Mesendoderm (in vitro differentiated cells): ENCODE measurements at regions not wholly inside any gene's neighbourhood (a gene's known extent, or its start where the extent isn't known, plus 50 kb on each side); places are given as distances from the start of the nearest gene placed in this dataset.

Experiments
- DNase-seq: peaks from one replicate; pipeline ENCODE4 v3.0.0; 2013
- H2AK5ac ChIP-seq: 2 replicates; pipeline ENCODE4 v1.6.1; 2013; ENCODE audit warnings: low read length, inconsistent platforms
- H2BK120ac ChIP-seq: 2 replicates; pipeline ENCODE4 v1.6.1; 2013; ENCODE audit warnings: low read depth, mild to moderate bottlenecking, low read length, moderate library complexity, mixed read lengths
- H2BK15ac ChIP-seq: replicated peaks from 2 replicates; pipeline ENCODE4 v1.6.1; 2013; ENCODE audit warnings: low read depth, mild to moderate bottlenecking, moderate library complexity
- H2BK5ac ChIP-seq: 2 replicates; pipeline ENCODE4 v1.6.1; 2013; ENCODE audit warnings: low read length, inconsistent platforms
- H3K18ac ChIP-seq: 2 replicates; pipeline ENCODE4 v1.6.1; 2013; ENCODE audit warnings: mild to moderate bottlenecking, low read length, mixed read lengths
- H3K23ac ChIP-seq: one replicate; pipeline ENCODE4 v1.6.1; 2013; ENCODE audit warnings: low read length
- H3K27ac ChIP-seq: 2 replicates; pipeline ENCODE4 v1.5.1; 2013; ENCODE audit warnings: low read depth, mild to moderate bottlenecking, inconsistent platforms, low read length, moderate library complexity
- H3K27me3 ChIP-seq: 2 replicates; pipeline ENCODE4 v1.6.1; 2013; ENCODE audit warnings: low read length, control low read depth, mild to moderate bottlenecking, inconsistent platforms; ENCODE audit not compliant: insufficient read depth, poor library complexity
- H3K36me3 ChIP-seq: 2 replicates; pipeline ENCODE4 v1.6.1; 2013; ENCODE audit warnings: low read length, inconsistent platforms; ENCODE audit not compliant: control insufficient read depth, insufficient read depth
- H3K4ac ChIP-seq: one replicate; pipeline ENCODE4 v1.6.1; 2013; ENCODE audit warnings: low read depth, mild to moderate bottlenecking, low read length, moderate library complexity
- H3K4me1 ChIP-seq: 2 replicates; pipeline ENCODE4 v1.6.1; 2013; ENCODE audit warnings: low read depth, low read length, inconsistent platforms; ENCODE audit not compliant: control insufficient read depth
- H3K4me2 ChIP-seq: 2 replicates; pipeline ENCODE4 v1.6.1; 2013; ENCODE audit warnings: low read length
- H3K4me3 ChIP-seq: 2 replicates; pipeline ENCODE4 v1.5.1; 2013; ENCODE audit warnings: mild to moderate bottlenecking, low read length
- H3K56ac ChIP-seq: one replicate; pipeline ENCODE4 v1.6.1; 2013; ENCODE audit warnings: low read length
- H3K79me1 ChIP-seq: 2 replicates; pipeline ENCODE4 v1.6.1; 2013; ENCODE audit warnings: low read length, inconsistent platforms
- H3K79me2 ChIP-seq: 2 replicates; pipeline ENCODE4 v1.6.1; 2013; ENCODE audit warnings: mild to moderate bottlenecking, low read length; ENCODE audit not compliant: control insufficient read depth, insufficient read depth
- H3K9ac ChIP-seq: 2 replicates; pipeline ENCODE4 v1.6.1; 2013; ENCODE audit warnings: low read length, inconsistent platforms
- H4K5ac ChIP-seq: one replicate; pipeline ENCODE4 v1.6.1; 2013; ENCODE audit warnings: low read length
- H4K8ac ChIP-seq: one replicate; pipeline ENCODE4 v1.6.1; 2013; ENCODE audit warnings: low read depth, mild to moderate bottlenecking, control low read depth, low read length, moderate library complexity
- WGBS: extraction: QIAGEN DNeasy Blood & Tissue Kit; methylation state at CpG from one replicate; pipeline ENCODE4 v1.1.7; 2013; ENCODE audit warnings: low lambda C conversion rate, missing lambda C conversion rate; ENCODE audit not compliant: insufficient coverage; ENCODE audit errors: extremely low coverage; 5-methylcytosine and 5-hydroxymethylcytosine counted together

DNA sequence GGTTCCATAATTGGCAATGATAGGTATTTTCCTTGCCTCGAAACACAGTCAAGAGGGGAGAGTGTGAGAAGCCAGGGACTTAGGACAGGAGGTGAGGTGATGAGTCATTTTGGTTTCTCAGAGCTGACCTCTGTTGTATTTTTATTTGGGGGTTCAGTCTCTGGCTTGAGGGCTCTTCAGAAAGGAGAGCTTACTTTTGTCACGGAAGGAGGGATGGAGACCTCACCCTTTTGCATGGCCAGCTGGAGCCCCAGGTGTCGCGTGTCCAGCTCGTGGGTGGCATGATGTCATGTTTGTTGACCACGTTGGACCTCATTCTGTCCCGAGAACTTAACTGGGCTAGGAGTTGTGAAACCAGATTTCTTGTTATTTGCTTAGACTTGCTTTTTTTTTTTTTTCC lies 293.9 kb downstream of the QKI start:
- Histone ChIP-seq H4K8ac (no peak overlapping the region), H3K9ac (no peak overlapping the region), H2AK5ac (no peak overlapping the region), H3K27me3 (no peaks in the 10 kb centered on the region), H3K79me1 (no peaks in the 10 kb centered on the region), H2BK15ac (no peak overlapping the region), H2BK5ac (no peak overlapping the region), H3K79me2 (no peaks in the 10 kb centered on the region), H3K23ac (no peak overlapping the region), H3K27ac (no peak overlapping the region), H3K4ac (no peak overlapping the region), H3K4me1 (no peaks in the 10 kb centered on the region), H3K4me3 (no peak overlapping the region), H3K4me2 (no peak overlapping the region), H3K18ac (no peak overlapping the region), H2BK120ac (no peak overlapping the region), H4K5ac (no peak overlapping the region), H3K56ac (no peak overlapping the region), H3K36me3 (no peaks in the 10 kb centered on the region)
- no CpG with 5 or more reads among the region's 7 CpGs for WGBS
- no peak for DNase-seq

DNA sequence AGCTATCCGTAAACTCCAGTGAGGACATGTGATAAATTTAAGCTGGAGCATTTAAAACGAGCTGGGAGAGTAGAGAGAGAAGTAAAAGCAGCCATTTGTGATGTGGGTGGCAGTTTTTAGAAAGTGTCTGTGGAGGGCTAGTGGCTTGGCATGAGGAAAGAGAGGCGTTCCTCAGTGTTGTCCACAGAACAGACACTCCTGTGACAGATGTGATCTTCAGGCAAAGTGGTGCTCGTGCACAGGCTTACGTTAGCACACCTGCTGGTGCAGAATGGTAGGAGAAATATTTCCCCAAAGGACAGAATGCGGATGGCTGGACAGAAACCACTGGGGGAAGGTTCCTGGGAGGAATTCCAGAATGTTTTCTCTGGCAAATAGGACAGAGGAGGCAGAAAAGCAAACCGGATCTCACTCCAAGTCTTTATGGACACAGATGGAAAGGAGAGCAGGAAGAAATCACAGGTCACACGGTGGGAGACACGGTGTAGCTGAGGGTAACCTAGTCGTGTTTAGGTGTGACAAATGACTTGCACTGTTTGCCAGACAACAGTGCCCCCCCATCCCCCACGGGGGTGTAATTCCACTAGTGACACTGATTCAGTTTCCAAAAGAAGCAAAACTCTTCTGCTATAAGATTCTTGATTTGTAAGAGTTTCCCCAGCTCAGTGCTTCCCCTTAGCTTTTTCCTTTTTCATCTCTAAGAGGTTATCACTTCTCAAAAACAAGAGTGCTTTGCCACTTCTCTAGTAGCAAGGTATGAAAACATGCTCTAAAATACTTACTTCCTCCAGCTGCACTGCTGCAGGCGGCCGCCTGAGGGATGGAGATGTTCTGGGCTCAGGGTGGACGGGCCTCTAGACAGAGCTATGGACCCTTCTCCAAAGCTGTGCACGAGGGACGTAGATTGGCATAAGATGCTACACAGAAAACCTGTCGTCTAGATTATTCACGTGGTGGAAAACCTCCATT lies 293.2 kb downstream of the QKI start:
- WGBS: no CpG with 5 or more reads among the region's 18 CpGs
- H3K79me2 ChIP-seq: no peaks in the 10 kb centered on the region
- no peak overlapping the region for H2BK5ac ChIP-seq
- H3K27ac ChIP-seq: no peak overlapping the region
- no peak overlapping the region for H2BK15ac ChIP-seq
- H2AK5ac ChIP-seq: no peak overlapping the region
- no peaks in the 10 kb centered on the region for H3K4me1 ChIP-seq
- H3K27me3 ChIP-seq: no peaks in the 10 kb centered on the region
- H4K8ac ChIP-seq: no peak overlapping the region
- no peaks in the 10 kb centered on the region for H3K36me3 ChIP-seq
- no peak overlapping the region for H3K4me2 ChIP-seq
- no peak overlapping the region for H3K4ac ChIP-seq
- DNase-seq: no peak
- no peak overlapping the region for H3K23ac ChIP-seq
- no peak overlapping the region for H2BK120ac ChIP-seq
- no peak overlapping the region for H3K56ac ChIP-seq
- no peak overlapping the region for H3K9ac ChIP-seq
- no peak overlapping the region for H3K18ac ChIP-seq
- no peak overlapping the region for H4K5ac ChIP-seq
- no peaks in the 10 kb centered on the region for H3K79me1 ChIP-seq
- no peak overlapping the region for H3K4me3 ChIP-seq

DNA sequence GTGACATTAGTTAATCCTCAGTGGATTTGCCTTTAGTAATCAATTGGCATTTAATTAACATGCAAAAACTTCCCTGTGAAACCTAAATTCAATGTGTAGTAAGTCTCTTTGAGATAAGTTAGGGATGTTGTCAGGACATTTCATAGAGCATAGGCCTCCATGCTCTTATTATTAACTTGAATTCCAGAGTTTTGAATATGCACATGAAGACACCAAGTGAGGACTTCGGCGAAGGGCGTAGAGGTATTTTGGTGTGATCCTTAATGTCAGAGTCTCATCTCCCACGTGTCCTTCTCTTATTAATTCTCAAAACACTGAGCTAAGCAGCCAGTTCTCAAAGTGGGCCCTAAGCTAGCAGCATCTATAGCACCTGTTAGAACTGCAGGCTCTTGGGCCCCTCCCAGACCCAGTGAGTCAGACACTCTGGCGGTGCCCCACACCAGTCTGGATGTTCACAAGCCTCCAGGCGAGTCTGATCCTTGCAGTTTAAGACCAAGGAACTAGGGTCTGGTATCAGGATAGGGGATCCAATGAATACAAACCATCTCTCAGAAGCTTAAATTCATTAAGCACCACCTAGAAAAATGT lies 292.1 kb downstream of the QKI start:
- Histone ChIP-seq H2BK120ac (no peak overlapping the region), H3K4me2 (no peak overlapping the region), H3K18ac (no peak overlapping the region), H3K9ac (no peak overlapping the region), H3K27me3 (no peaks in the 10 kb centered on the region), H4K5ac (no peak overlapping the region), H3K4ac (no peak overlapping the region), H3K36me3 (no peaks in the 10 kb centered on the region), H3K79me1 (no peaks in the 10 kb centered on the region), H3K27ac (no peak overlapping the region), H2BK5ac (no peak overlapping the region), H3K4me1 (no peaks in the 10 kb centered on the region), H3K4me3 (no peak overlapping the region), H3K79me2 (no peaks in the 10 kb centered on the region), H3K56ac (no peak overlapping the region), H3K23ac (no peak overlapping the region), H4K8ac (no peak overlapping the region), H2AK5ac (no peak overlapping the region), H2BK15ac (no peak overlapping the region)
- WGBS: no CpG with 5 or more reads among the region's 6 CpGs
- no peak for DNase-seq

DNA sequence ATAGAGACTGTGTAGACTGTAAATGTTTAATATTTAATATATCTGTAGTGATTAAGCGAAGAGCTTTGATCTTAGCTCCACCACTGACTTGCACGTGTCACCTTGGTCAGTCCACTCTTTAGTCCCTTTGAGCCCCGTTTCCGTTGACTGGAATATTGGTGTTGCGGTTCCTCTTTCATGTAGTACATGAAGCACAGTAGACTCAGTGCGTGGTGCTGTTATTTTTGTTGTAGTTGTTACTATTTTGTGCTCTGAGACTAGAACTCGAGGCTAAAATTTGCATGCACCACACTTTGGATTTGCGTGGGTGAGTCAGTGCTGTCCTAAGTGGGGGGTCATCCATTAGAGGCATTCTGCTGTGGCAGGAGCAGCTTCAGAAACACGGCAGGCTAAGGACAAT lies 291.4 kb downstream of the QKI start:
- H3K4me1 ChIP-seq: no peaks in the 10 kb centered on the region
- H3K27me3 ChIP-seq: no peaks in the 10 kb centered on the region
- H4K8ac ChIP-seq: no peak overlapping the region
- no peak overlapping the region for H2BK15ac ChIP-seq
- no peak overlapping the region for H3K27ac ChIP-seq
- H3K9ac ChIP-seq: no peak overlapping the region
- no peak for DNase-seq
- no peak overlapping the region for H2BK5ac ChIP-seq
- H3K4ac ChIP-seq: no peak overlapping the region
- H3K4me3 ChIP-seq: no peak overlapping the region
- no peaks in the 10 kb centered on the region for H3K79me2 ChIP-seq
- H3K56ac ChIP-seq: no peak overlapping the region
- H3K4me2 ChIP-seq: no peak overlapping the region
- WGBS: no CpG with 5 or more reads among the region's 9 CpGs
- no peak overlapping the region for H3K18ac ChIP-seq
- no peak overlapping the region for H2BK120ac ChIP-seq
- H3K36me3 ChIP-seq: no peaks in the 10 kb centered on the region
- H2AK5ac ChIP-seq: no peak overlapping the region
- H3K23ac ChIP-seq: no peak overlapping the region
- no peaks in the 10 kb centered on the region for H3K79me1 ChIP-seq
- no peak overlapping the region for H4K5ac ChIP-seq

DNA sequence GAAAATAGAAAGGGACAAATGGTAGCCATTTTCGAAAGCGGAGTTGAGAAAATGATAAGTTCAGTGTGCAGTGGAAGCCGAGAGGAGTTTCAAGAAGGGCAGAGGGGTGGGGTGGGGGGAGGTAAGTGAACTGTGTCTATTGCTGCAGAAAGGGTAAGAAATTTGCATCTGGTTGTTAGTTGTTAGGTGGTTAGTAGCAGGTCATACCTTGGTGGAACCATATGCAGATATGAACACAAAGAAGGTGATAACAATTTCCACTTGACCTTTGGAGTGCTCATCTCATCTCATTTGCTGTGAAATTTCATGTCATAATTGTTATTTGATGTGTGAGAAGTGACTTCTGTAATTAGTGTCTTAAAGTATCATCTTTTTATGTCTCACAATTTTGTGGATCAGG lies 288.2 kb downstream of the QKI start:
- WGBS: no CpG with 5 or more reads among the region's 3 CpGs
- H3K4ac ChIP-seq: no peak overlapping the region

More for the DNA sequence above, 288.2 kb downstream of the QKI start:
- Histone ChIP-seq H2AK5ac (no peak overlapping the region), H2BK120ac (no peak overlapping the region), H3K4me2 (no peak overlapping the region), H3K56ac (no peak overlapping the region), H2BK15ac (no peak overlapping the region), H3K27me3 (no peaks in the 10 kb centered on the region), H3K4me1 (no peaks in the 10 kb centered on the region), H3K18ac (no peak overlapping the region), H3K36me3 (no peaks in the 10 kb centered on the region), H3K4me3 (no peak overlapping the region), H3K79me1 (no peaks in the 10 kb centered on the region), H4K8ac (no peak overlapping the region), H3K27ac (no peak overlapping the region), H3K9ac (no peak overlapping the region), H4K5ac (no peak overlapping the region), H3K79me2 (no peaks in the 10 kb centered on the region), H2BK5ac (no peak overlapping the region), H3K23ac (no peak overlapping the region)
- DNase-seq: no peak
